ENCODE measurements at regions not wholly inside any gene's neighbourhood (a gene's known extent, or its start where the extent isn't known, plus 50 kb on each side); places are given as distances from the start of the nearest gene placed in this dataset.

GRCh38 chr16:86127366-86127765 lies 228.4 kb downstream of the IRF8 start:
- Histone ChIP-seq H3K36me3 (no peaks in the 10 kb centered on the region), H3K27me3 (no peaks in the 10 kb centered on the region), H3K4me1 (no peaks in the 10 kb centered on the region), H3K4me3 (no peak overlapping the region), H3K9me3 (no peaks in the 10 kb centered on the region), H3K27ac (no peak overlapping the region)
- intact Hi-C loops (cut with DNase I): no loop called here
- peak; percentile 20 for DNase-seq
- WGBS, 2 donors: 84 to 85% methylated on average over 13 of the region's 13 CpGs
- TF ChIP-seq POLR2A (IDR thresholded peaks at IDR 0.05) (no peak), EP300 (IDR thresholded peaks at IDR 0.05) (no peak), CTCF (IDR thresholded peaks at IDR 0.05) (no peak), POLR2AphosphoS5 (IDR thresholded peaks at IDR 0.05) (no peak)

DNA sequence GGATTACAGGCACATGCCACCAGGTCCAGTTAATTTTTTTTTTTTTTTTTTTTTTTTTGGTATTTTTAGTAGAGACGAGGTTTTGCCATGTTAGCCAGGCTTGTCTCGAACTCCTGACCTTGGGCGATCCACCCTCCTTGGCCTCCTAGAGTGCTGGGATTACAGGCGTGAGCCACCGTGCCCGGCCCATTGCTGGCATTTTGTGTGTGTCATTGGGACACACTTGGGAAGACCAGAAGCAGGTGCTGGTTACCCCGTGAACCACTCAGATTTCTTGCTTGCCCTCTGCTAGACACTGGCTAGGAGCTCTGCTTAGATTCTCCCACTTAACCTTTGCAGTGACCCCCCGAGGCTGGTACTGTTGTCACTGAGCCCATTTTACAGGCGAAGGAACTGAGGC lies 229.3 kb downstream of the IRF8 start:
- WGBS, 2 donors: 89 to 93% methylated on average over 9 of the region's 9 CpGs
- Histone ChIP-seq H3K27me3 (no peaks in the 10 kb centered on the region), H3K36me3 (no peaks in the 10 kb centered on the region), H3K9me3 (no peaks in the 10 kb centered on the region), H3K27ac (no peak overlapping the region), H3K4me3 (no peak overlapping the region), H3K4me1 (no peaks in the 10 kb centered on the region)
- TF ChIP-seq CTCF (IDR thresholded peaks at IDR 0.05) (no peak), EP300 (IDR thresholded peaks at IDR 0.05) (no peak), POLR2AphosphoS5 (IDR thresholded peaks at IDR 0.05) (no peak), POLR2A (IDR thresholded peaks at IDR 0.05) (no peak)
- intact Hi-C loops (cut with DNase I): no loop called here
- DNase-seq: peak; percentile 21

- Histone ChIP-seq H3K36me3 (no peaks in the 10 kb centered on the region), H3K27ac (no peak overlapping the region), H3K4me3 (no peak overlapping the region), H3K9me3 (no peaks in the 10 kb centered on the region), H3K4me1 (no peaks in the 10 kb centered on the region), H3K27me3 (no peaks in the 10 kb centered on the region)
- no peak for TF ChIP-seq POLR2AphosphoS5 (IDR thresholded peaks at IDR 0.05)
- TF ChIP-seq EP300 (IDR thresholded peaks at IDR 0.05): no peak
- TF ChIP-seq POLR2A (IDR thresholded peaks at IDR 0.05): no peak
- no peak for TF ChIP-seq CTCF (IDR thresholded peaks at IDR 0.05)
- no peak for DNase-seq
- intact Hi-C loops (cut with DNase I): no loop called here
- WGBS, 2 donors: 34 to 36% methylated on average over 3 of the region's 3 CpGs
Measured at GRCh38 chr16:86129541-86129940, 230.6 kb downstream of the IRF8 start.

DNA sequence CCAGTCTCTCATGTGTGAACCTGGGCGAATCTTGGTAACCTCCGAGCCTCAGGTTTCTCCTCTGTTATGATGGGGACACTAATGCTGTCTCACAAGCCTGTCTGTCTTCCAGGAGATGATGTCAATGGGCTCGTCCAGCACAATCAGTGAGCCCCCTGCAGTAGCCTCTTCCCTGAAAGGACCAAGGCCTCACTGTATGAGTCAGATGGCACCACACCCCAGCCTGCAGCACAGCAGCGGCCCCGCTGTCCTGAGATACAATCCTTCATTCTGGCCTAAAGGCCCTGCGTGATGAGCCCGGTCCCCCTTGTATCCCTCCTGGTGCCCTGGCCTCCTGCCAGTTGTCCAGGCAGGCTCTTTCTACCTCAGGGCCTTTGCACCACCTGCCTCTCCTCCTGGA lies 234.4 kb downstream of the IRF8 start:
- 91 to 92% methylated on average over 7 of the region's 7 CpGs for WGBS, 2 donors
- intact Hi-C loops (cut with DNase I): no loop called here

More for the DNA sequence above, 234.4 kb downstream of the IRF8 start:
- Histone ChIP-seq H3K4me1 (no peaks in the 10 kb centered on the region), H3K36me3 (no peaks in the 10 kb centered on the region), H3K27me3 (no peaks in the 10 kb centered on the region), H3K27ac (no peak overlapping the region), H3K9me3 (no peaks in the 10 kb centered on the region), H3K4me3 (no peak overlapping the region)
- DNase-seq: no peak
- TF ChIP-seq POLR2A (IDR thresholded peaks at IDR 0.05) (no peak), POLR2AphosphoS5 (IDR thresholded peaks at IDR 0.05) (no peak), CTCF (IDR thresholded peaks at IDR 0.05) (no peak), EP300 (IDR thresholded peaks at IDR 0.05) (no peak)

All from sigmoid colon (tissue), 6 donors.